Neural cell (in vitro differentiated cells): ENCODE measurements at regions not wholly inside any gene's neighbourhood (a gene's known extent, or its start where the extent isn't known, plus 50 kb on each side); places are given as distances from the start of the nearest gene placed in this dataset.

Source experiments
- H2AFZ ChIP-seq: fragments of 200-600, 300-800 bp; sonication (generic), shearing (Covaris generic); 2 replicates; pipeline ENCODE4 v1.6.0; 2014; ENCODE audit warnings: low read depth, mild to moderate bottlenecking, antibody characterized with exemption, low read length, moderate library complexity
- H3F3A ChIP-seq: fragments of 200-600 bp; shearing (Covaris generic); 2 replicates; pipeline ENCODE4 v1.6.1; 2016; ENCODE audit warnings: mild to moderate bottlenecking, moderate library complexity, mixed read lengths, antibody characterized with exemption, low read length; ENCODE audit not compliant: insufficient read depth, poor library complexity, severe bottlenecking
- H3K27ac ChIP-seq: fragments of 200-600, 300-800 bp; sonication (generic), shearing (Covaris generic); 2 replicates; pipeline ENCODE4 v1.5.1; 2014; ENCODE audit warnings: mild to moderate bottlenecking, low read length, moderate library complexity
- H3K27me3 ChIP-seq: fragments of 300-800, 200-600 bp; sonication (generic), shearing (Covaris generic); 2 replicates; pipeline ENCODE4 v1.6.0; 2014; ENCODE audit warnings: mild to moderate bottlenecking, low read depth, low read length, moderate library complexity; ENCODE audit not compliant: insufficient read depth
- H3K36me3 ChIP-seq: fragments of 300-800, 200-600 bp; sonication (generic), shearing (Covaris generic); 2 replicates; pipeline ENCODE4 v1.5.1; 2014; ENCODE audit warnings: mild to moderate bottlenecking, antibody characterized with exemption, low read length, moderate library complexity; ENCODE audit not compliant: insufficient read depth
- H3K4me2 ChIP-seq: fragments of 300-800, 200-600 bp; sonication (generic), shearing (Covaris generic); 2 replicates; pipeline ENCODE4 v1.6.0; 2014; ENCODE audit warnings: mild to moderate bottlenecking, low read length
- H3K4me3 ChIP-seq: fragments of 300-800, 200-600 bp; sonication (generic), shearing (Covaris generic); 2 replicates; pipeline ENCODE4 v1.5.1; 2014; ENCODE audit warnings: mild to moderate bottlenecking, low read length, moderate library complexity
- H3K79me2 ChIP-seq: fragments of 200-600 bp; shearing (Covaris generic); replicated peaks from 2 replicates; pipeline ENCODE4 v1.6.0; 2014; ENCODE audit warnings: mild to moderate bottlenecking, low read length, moderate library complexity; ENCODE audit not compliant: insufficient read depth
- H3K9ac ChIP-seq: fragments of 300-800, 200-600 bp; sonication (generic), shearing (Covaris generic); 2 replicates; pipeline ENCODE4 v1.6.1; 2016; ENCODE audit warnings: mild to moderate bottlenecking, low read length, mixed read lengths
- H3K9me2 ChIP-seq: fragments of 200-600 bp; shearing (Covaris generic); 2 replicates; pipeline ENCODE4 v1.6.1; 2016; ENCODE audit warnings: mild to moderate bottlenecking, low read length, mixed read lengths; ENCODE audit not compliant: insufficient read depth
- H3K9me3 ChIP-seq: fragments of 200-600, 300-800 bp; sonication (generic), shearing (Covaris generic); 2 replicates; pipeline ENCODE4 v1.6.1; 2016; ENCODE audit warnings: mild to moderate bottlenecking, mixed run types, low read length, moderate library complexity, mixed read lengths
- H4K20me1 ChIP-seq: fragments of 200-600 bp; shearing (Covaris generic); 2 replicates; pipeline ENCODE4 v1.6.1; 2016; ENCODE audit warnings: mild to moderate bottlenecking, mixed run types; ENCODE audit not compliant: insufficient read depth
- CTCF ChIP-seq: fragments of 450-650 bp; IDR thresholded peaks from 2 replicates; pipeline ENCODE4 v1.5.1; 2014; ENCODE audit warnings: antibody characterized with exemption, mild to moderate bottlenecking, moderate library complexity; ENCODE audit not compliant: poor library complexity, severe bottlenecking
- EP300 ChIP-seq: fragments of 450-650 bp; conservative IDR thresholded peaks from 2 replicates; pipeline ENCODE4 v1.6.1; 2014; ENCODE audit warnings: antibody characterized with exemption, mild to moderate bottlenecking, moderate library complexity; ENCODE audit not compliant: poor library complexity, severe bottlenecking
- EZH2 ChIP-seq: fragments of 200-600, 300-800 bp; shearing (Covaris generic), sonication (generic); IDR thresholded peaks from 2 replicates; pipeline ENCODE4 v1.6.1; 2014; ENCODE audit warnings: antibody characterized with exemption, low read length, borderline replicate concordance, mild to moderate bottlenecking; ENCODE audit not compliant: insufficient read depth, poor library complexity, severe bottlenecking
- MXI1 ChIP-seq: fragments of 450-650 bp; conservative IDR thresholded peaks from 2 replicates; pipeline ENCODE4 v1.6.1; 2014; ENCODE audit warnings: antibody characterized with exemption, mild to moderate bottlenecking; ENCODE audit not compliant: poor library complexity, severe bottlenecking
- POLR2AphosphoS5 ChIP-seq: IDR thresholded peaks from 2 replicates; pipeline ENCODE4 v1.6.1; 2012
- RAD21 ChIP-seq: fragments of 450-650 bp; conservative IDR thresholded peaks from 2 replicates; pipeline ENCODE4 v1.6.1; 2014; ENCODE audit warnings: antibody characterized with exemption, mild to moderate bottlenecking, moderate library complexity
- REST ChIP-seq: IDR thresholded peaks from 2 replicates; pipeline ENCODE4 v1.6.1; 2012; ENCODE audit warnings: borderline replicate concordance
- SMC3 ChIP-seq: fragments of 450-650 bp; conservative IDR thresholded peaks from 2 replicates; pipeline ENCODE4 v1.6.1; 2014; ENCODE audit warnings: antibody characterized with exemption, mild to moderate bottlenecking, moderate library complexity; ENCODE audit not compliant: poor library complexity
- TAF1 ChIP-seq: IDR thresholded peaks from 2 replicates; pipeline ENCODE4 v1.6.1; 2012; ENCODE audit warnings: low read depth

- H3K9ac ChIP-seq: no peak overlapping the region
- TF ChIP-seq TAF1 (no peak), CTCF (no peak), SMC3 (no peak)
Observed at GRCh38 chr1:56326056-56326455, 253.3 kb downstream of the PLPP3 start.

GRCh38 chr1:56324504-56324903 lies 254.9 kb downstream of the PLPP3 start:
- no peak overlapping the region for H3K4me2 ChIP-seq
- no peaks in the 10 kb centered on the region for H3K9me2 ChIP-seq
- H3K27me3 ChIP-seq: no peaks in the 10 kb centered on the region
- no peaks in the 10 kb centered on the region for H3K79me2 ChIP-seq
- H2AFZ ChIP-seq: no peak overlapping the region
- no peak overlapping the region for H3K4me3 ChIP-seq
- no peaks in the 10 kb centered on the region for H4K20me1 ChIP-seq
- no peak overlapping the region for H3K27ac ChIP-seq
- TF ChIP-seq MXI1 (no peak), EZH2 (no peak)
- no peaks in the 10 kb centered on the region for H3F3A ChIP-seq
- H3K36me3 ChIP-seq: no peaks in the 10 kb centered on the region
- H3K9me3 ChIP-seq: no peaks in the 10 kb centered on the region
- H3K9ac ChIP-seq: no peak overlapping the region

More at GRCh38 chr1:56326056-56326455, 253.3 kb downstream of the PLPP3 start:
- H4K20me1 ChIP-seq: no peaks in the 10 kb centered on the region
- H3K4me2 ChIP-seq: no peak overlapping the region
- no peak overlapping the region for H3K27ac ChIP-seq
- H3K27me3 ChIP-seq: no peaks in the 10 kb centered on the region
- no peak overlapping the region for H2AFZ ChIP-seq
- no peaks in the 10 kb centered on the region for H3K9me3 ChIP-seq
- no peak overlapping the region for H3K4me3 ChIP-seq
- H3K36me3 ChIP-seq: no peaks in the 10 kb centered on the region
- no peaks in the 10 kb centered on the region for H3F3A ChIP-seq
- no peaks in the 10 kb centered on the region for H3K79me2 ChIP-seq
- no peaks in the 10 kb centered on the region for H3K9me2 ChIP-seq

GRCh38 chr1:56322211-56322610 lies 257.2 kb downstream of the PLPP3 start:
- no peaks in the 10 kb centered on the region for H4K20me1 ChIP-seq
- no peak overlapping the region for H3K27ac ChIP-seq
- H3K9me3 ChIP-seq: no peaks in the 10 kb centered on the region
- no peaks in the 10 kb centered on the region for H3F3A ChIP-seq
- no peak overlapping the region for H3K4me2 ChIP-seq
- no peak overlapping the region for H2AFZ ChIP-seq
- H3K9me2 ChIP-seq: no peaks in the 10 kb centered on the region
- no peak for TF ChIP-seq REST
- TF ChIP-seq MXI1: no peak
- TF ChIP-seq SMC3: no peak
- no peak for TF ChIP-seq TAF1
- TF ChIP-seq POLR2AphosphoS5: no peak
- no peak for TF ChIP-seq RAD21
- no peak for TF ChIP-seq EP300
- TF ChIP-seq CTCF: no peak
- TF ChIP-seq EZH2: no peak
- H3K79me2 ChIP-seq: no peaks in the 10 kb centered on the region
- no peak overlapping the region for H3K4me3 ChIP-seq
- H3K27me3 ChIP-seq: no peaks in the 10 kb centered on the region
- H3K9ac ChIP-seq: no peak overlapping the region
- no peaks in the 10 kb centered on the region for H3K36me3 ChIP-seq
